GM18870 (cell line): ENCODE measurements at regions not wholly inside any gene's neighbourhood (a gene's known extent, or its start where the extent isn't known, plus 50 kb on each side); places are given as distances from the start of the nearest gene placed in this dataset.
A peak's percentile ranks its signal among the peaks of the same experiment; 100 is the strongest.

Source experiments
- ATAC-seq: cut with Tn5 transposase; IDR thresholded peaks from one replicate; pipeline ENCODE4 v1.9.1; 2021; ENCODE audit warnings: moderate library complexity; ENCODE audit not compliant: unreplicated experiment

- no peak for ATAC-seq
Measured at GRCh38 chr4:152236519-152237056, 299.3 kb downstream of the FBXW7 start.

GRCh38 chr4:152235718-152236117, 300.2 kb downstream of the FBXW7 start:
- ATAC-seq: no peak

GRCh38 chr4:152234571-152234970, 301.3 kb downstream of the FBXW7 start:
- no peak for ATAC-seq

- no peak for ATAC-seq
Measured at GRCh38 chr4:152232271-152232670, 303.6 kb downstream of the FBXW7 start.

- ATAC-seq: no peak
Measured at GRCh38 chr4:152229782-152230289, 306.1 kb downstream of the FBXW7 start.

DNA sequence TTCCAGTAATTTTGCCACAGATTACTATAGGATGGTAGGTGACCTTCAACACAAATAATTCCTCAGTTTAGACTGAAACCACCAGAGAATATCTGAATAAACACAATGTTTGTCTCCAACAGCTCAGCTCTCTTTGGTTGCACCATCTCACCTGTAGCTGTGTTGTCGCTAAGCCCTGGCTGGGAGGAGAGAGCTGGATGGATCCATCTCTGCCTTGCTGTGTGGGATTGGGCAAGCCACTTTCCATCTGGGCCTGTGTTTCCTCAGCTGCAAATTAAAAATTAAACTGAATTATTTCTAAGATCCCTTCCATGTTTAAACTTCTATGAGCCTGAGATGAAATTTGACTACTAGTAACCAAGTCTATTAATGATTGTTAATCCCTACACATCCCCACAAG, 310.2 kb downstream of the FBXW7 start:
- no peak for ATAC-seq

DNA sequence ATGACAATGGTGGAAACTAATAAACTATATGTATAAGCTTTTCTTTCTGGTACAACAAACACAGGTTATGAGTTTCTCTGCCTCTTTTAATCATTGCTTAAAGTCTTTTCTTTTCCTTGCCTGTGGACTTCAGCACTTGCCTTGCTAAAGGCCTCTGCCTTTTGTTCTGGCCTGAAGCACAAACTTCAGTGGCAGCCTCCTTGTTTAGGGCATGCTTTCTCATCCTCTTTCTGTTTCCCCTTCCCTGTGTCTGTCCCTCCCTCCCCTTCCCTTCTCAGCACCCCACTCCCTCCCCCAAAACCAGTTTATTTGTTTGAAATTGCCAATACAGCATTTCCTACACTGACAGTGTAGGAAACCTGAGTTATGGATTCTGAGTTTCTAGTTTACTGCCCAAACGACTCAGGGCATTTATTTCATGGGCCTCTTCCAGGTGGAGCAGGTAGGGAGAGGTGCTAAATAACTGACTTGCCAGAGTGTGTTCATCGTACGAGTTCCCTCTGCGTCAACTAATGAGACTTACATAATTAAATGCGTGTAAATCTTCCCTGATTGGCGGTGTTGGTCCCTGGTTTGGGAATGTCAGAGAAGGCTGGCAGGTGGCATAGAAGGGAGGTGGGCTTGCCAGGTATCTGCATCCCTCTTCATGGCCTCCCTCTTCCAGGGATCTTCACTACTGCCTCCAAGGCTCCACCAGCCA, 311.0 kb downstream of the FBXW7 start:
- no peak for ATAC-seq

DNA sequence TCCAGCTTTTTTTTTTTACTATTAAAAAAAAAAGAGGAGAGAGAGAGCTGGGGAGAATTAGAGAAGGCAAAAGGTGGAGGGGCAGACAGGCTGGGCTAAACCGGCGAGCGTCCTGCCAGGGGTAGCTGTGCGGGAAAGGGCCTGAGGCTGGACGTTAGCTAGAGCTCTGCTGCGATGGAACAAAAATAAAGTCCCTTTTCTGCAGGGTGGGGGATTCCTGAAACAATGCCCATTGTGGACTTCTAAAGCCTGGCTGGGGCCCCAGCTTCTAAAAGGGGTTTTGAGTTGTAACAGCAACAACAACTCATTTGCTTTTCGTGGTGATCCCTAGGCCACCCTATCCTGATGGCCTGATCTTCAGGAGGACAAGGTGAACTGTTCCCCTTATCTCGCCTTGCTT, 311.7 kb downstream of the FBXW7 start:
- ATAC-seq: no peak

GRCh38 chr4:152223600-152223999, 312.3 kb downstream of the FBXW7 start:
- ATAC-seq: no peak

- no peak for ATAC-seq
Measured at GRCh38 chr4:152221816-152222516, 313.9 kb downstream of the FBXW7 start.

- ATAC-seq: peak; percentile 63
Measured at GRCh38 chr4:152220201-152220666, 315.7 kb downstream of the FBXW7 start.

DNA sequence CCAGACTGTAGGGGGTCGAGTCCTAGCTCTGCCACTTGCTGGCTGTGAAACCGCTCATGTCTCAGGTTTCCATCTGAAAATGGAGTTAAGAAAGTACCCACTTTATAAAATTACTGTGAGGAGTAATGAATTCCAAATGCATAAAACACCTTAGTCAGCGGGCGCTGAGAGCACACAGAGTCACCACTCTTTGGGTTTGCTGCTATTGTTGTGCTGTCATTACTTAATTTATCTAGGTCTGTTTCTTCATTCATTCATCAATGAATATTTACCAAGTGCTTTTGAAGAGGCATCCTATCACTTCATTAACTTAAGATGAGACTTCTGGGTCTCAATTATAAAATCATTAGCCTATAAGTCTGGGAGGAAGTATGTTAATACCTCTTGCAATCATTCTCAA, 317.3 kb downstream of the FBXW7 start:
- no peak for ATAC-seq

DNA sequence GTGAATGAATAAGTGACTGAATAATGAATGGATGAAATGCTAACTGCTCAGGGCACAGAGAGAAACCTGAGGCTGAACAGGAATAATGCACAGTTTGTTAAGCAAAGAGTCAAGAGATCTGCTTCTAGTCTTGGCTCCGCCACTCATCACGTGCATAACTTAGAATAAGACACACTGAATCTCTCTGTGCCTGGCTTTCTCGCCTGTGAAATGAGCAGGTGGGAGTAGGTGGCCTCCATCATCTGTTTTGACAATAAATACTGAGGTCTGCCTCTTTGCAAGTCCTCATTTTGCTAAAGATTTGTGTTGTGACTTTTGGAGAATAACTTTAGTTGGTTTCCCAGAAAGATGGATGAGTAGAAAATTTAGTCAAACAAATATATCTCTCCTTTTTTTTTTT, 318.0 kb downstream of the FBXW7 start:
- ATAC-seq: no peak

DNA sequence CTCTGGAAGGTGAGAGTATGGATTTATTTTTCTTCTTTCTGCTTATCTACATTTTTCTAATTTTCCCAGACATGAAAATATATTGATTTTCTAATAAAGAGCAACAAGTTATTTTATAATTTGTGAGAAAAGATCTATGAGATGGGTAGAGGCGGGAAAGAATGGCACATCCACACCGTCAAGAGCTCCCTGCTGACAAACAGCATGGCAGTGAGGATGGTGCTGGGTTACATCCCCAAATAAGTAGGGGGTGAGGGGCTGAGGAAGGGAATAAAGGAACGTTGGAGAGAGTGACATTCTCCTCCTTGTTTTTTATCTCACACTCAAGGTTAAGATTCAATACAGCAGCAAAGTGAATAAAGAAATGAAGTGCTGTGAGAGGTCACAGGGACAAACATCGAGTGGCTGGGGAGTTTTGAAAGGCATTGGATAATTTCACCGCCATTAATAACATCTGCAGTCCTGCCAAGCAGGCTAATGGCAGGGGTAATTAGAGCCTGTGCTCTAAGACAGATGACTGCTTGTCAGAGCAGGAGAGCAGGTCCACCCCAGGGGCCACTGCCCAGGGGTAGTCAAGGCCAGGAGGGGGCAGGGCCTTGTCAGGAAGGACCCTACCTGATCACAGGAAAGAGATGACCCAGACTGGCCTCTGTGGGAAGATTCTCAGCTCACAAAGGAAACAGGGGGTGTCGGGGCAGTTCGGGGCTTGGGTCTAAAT, 323.8 kb downstream of the FBXW7 start:
- no peak for ATAC-seq

DNA sequence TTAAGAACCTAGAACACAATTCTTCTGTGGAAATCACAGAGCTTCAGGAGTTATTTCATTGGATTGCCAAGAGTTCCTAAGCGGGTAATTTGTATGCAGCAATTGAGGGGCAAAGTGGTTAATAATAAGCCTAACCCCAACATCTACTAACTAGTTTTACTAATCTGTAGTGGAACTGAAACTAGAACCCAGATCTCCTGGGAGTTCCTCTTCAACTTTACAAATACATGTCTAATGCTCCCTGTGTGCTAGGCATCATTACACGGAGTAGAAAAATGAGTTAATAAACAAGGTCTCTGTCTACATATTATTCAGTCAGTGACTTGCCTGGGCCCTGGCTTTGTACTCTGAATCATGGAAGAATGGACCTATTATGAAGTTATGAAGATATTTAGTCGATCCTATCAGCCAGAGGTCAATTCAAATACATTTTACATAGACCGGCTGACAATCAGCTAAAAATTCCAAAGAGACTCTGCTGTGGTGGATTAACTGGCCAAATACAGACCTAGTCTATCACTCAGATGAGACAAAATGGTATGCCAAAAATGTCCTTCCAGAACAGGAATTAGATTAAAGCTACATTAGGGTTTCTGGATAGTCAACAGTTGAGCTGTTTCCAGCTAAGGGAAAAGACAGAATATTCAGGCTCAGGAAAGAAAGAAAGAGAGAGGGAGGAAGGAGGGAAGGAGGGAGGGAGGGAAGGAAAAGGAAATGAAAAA, 326.0 kb downstream of the FBXW7 start:
- ATAC-seq: peak; percentile 76

GRCh38 chr4:152207378-152207720, 328.5 kb downstream of the FBXW7 start:
- ATAC-seq: no peak

DNA sequence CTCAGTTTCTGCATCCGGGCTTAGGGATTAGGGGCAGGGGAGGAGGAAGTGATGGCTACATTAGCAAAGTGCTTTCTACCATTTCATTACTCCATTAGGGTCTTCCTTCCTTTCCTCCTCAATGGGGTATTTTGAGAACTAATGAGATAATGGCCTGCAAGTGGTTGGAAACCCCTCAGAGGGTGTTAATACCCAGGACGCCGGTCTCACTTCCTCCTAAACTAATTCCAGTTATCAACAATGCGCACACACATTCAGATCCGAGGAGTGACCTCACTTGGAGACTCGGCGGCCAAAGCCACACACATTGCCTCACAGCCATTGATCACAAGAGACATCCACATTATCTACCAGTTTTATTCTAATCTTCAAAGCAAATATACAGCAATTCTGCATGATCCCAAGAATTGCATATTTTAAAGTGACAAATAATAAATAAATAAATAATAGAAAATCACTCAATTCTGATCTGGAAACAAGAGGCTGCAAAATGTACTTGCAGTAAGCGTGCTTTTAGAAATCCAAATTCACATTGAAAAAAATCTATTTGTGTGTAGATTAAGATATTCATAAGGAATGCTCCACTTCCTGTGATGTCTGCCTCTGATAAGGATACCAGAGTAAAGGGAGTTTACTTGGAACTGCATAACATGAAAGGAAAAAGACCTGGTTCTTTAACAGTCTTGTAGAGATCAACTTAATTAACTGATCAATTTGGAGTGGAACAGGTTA, 329.1 kb downstream of the FBXW7 start:
- ATAC-seq: no peak

DNA sequence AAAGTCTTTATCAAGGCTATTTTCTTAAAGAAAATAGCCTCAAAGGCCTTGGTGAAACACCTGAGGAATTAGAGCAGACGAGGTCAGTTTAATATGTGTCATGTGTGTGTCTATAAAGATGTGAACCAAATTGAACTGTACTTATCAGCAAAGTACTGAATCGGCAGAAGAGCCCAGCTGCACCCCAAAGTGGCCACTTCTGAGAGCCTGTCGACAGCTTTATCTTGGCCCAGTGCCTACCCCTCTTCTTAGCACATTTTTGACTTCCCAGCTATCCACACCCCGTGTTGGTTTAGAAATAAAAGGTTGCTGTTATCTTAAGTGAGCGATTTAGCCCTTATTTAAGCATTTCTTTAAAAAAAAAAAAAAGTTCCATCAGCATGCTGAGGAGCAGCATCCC, 329.7 kb downstream of the FBXW7 start:
- ATAC-seq: no peak

DNA sequence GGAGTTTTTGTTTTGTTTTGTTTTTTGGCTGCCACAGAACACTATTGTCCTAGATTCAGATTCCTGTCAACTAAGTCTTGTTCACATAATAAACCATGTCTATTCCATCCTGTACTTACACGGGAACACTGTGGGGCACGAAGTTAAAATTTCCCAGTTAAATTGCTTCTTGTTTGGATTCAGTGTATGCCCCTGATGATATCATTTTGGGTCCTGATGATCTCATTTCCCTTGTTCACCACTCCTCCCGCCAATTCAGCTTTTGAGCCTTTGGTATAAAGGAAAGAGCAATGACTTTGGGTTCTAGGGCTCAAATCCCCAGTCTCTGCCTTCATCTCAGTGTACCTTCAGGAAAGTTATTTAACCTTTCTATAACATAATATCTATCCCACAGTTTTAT, 333.5 kb downstream of the FBXW7 start:
- ATAC-seq: no peak
